ENCODE measurements at regions not wholly inside any gene's neighbourhood (a gene's known extent, or its start where the extent isn't known, plus 50 kb on each side); places are given as distances from the start of the nearest gene placed in this dataset.
A peak's percentile ranks its signal among the peaks of the same experiment; 100 is the strongest.

GRCh38 chr5:54785729-54786591, 199.4 kb downstream of the ESM1 start:
- peak; percentile 39 for DNase-seq (ENCODE audit: low read depth)
- TF ChIP-seq, protein P1, sequence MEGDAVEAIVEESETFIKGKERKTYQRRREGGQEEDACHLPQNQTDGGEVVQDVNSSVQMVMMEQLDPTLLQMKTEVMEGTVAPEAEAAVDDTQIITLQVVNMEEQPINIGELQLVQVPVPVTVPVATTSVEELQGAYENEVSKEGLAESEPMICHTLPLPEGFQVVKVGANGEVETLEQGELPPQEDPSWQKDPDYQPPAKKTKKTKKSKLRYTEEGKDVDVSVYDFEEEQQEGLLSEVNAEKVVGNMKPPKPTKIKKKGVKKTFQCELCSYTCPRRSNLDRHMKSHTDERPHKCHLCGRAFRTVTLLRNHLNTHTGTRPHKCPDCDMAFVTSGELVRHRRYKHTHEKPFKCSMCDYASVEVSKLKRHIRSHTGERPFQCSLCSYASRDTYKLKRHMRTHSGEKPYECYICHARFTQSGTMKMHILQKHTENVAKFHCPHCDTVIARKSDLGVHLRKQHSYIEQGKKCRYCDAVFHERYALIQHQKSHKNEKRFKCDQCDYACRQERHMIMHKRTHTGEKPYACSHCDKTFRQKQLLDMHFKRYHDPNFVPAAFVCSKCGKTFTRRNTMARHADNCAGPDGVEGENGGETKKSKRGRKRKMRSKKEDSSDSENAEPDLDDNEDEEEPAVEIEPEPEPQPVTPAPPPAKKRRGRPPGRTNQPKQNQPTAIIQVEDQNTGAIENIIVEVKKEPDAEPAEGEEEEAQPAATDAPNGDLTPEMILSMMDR (IDR thresholded peaks at IDR 0.05; ENCODE audit: insufficient read depth, low read depth, low read length) = no peak
- H3K4me3 ChIP-seq (ENCODE audit: low read depth, low read length) = no peak overlapping the region

DNA sequence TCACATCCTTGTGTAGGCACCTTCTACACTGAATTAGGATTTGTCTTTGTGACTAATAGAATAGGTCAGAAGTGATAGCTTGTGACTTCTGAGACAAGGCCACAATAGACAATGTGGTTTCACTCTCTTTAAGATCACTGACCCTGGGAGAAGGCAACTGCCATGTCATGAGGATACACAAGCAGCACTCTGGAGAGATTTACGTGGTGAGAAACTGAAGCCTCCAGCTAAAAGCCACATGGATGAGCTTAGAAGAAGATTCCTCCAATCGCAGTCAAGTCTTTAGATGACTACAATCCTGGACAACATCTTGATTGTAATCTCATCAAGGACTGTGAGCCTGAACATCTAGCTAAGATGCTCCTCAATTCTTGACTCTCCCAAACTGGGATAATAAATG, 206.6 kb downstream of the ESM1 start:
- TF ChIP-seq, protein P1 (IDR thresholded peaks at IDR 0.05; ENCODE audit: insufficient read depth, low read depth, low read length) = no peak
- no peak for DNase-seq (ENCODE audit: low read depth)
- no peak overlapping the region for H3K4me3 ChIP-seq (ENCODE audit: low read depth, low read length)

GRCh38 chr5:54775645-54776044, 209.7 kb downstream of the ESM1 start:
- H3K4me3 ChIP-seq (ENCODE audit: low read depth, low read length) = no peak overlapping the region
- TF ChIP-seq, protein P1 (IDR thresholded peaks at IDR 0.05; ENCODE audit: insufficient read depth, low read depth, low read length) = no peak
- no peak for DNase-seq (ENCODE audit: low read depth)

DNA sequence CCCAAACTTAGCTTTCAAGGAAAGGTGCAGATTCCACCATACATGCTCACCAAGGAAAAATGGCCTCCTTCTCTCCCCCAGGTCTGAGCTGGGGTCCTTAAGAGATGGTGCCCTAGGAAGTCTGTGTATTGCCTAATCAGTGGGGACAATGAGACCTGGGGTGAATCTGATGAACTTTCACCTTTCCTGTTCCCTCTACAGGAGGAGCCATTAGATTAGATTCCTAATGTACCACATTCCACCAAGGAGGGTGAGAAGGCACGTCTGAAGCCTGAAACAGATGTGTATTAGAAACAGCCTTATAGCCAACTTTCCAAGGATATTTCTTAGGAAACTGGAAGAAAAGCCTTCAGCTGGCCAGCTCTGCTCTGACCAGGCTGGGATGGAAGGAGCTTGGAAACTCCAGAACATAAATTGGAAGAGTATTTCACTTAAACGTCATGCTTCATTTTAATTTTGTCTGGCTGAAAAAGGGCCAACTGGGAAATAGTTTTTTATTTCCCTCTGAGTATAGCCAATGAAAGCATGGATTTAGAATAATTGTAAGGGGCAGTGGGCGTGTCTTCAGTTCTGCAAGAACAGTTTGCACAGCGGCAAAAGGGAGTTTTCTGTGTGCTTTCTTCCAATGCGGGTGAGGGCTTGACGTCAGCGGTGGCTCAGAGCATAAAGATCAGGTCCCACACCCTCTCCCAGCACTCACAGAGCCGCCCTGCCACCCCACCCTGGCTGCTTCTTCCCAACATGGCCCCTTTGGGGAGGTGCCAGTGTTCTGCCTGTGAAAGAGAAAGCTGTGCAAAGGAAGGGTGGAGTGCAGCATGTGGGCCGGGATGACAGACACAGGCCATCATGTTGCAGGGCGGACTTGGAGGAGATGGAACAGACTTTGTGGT, 210.9 kb downstream of the ESM1 start:
- peak; percentile 70 for DNase-seq (ENCODE audit: low read depth)
- TF ChIP-seq, protein P1 (IDR thresholded peaks at IDR 0.05; ENCODE audit: insufficient read depth, low read depth, low read length) = no peak
- H3K4me3 ChIP-seq (ENCODE audit: low read depth, low read length) = no peak overlapping the region

DNA sequence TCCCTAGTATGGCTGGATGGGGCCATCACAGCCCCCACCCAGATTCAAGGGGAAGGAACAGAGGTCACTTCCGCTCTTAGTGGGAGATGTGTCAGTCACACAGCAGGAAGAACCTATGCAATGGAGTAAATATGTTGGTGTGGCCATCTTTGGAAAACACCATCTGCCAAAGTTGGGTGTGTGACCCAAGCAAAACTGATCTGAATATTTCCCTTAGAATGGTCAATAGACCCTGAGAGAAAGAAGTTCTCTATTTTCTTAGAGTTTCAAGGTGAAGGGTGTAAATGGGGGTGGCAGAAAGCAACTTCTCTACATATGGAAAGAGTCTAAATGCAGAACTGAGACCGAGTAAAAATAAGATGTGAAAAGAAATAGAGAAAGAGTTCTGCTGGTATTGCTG, 212.7 kb downstream of the ESM1 start:
- H3K4me3 ChIP-seq (ENCODE audit: low read depth, low read length) = no peak overlapping the region
- no peak for DNase-seq (ENCODE audit: low read depth)
- TF ChIP-seq, protein P1 (IDR thresholded peaks at IDR 0.05; ENCODE audit: insufficient read depth, low read depth, low read length) = no peak

GRCh38 chr5:54772231-54772630, 213.2 kb downstream of the ESM1 start:
- H3K4me3 ChIP-seq (ENCODE audit: low read depth, low read length) = no peak overlapping the region
- DNase-seq (ENCODE audit: low read depth) = no peak
- TF ChIP-seq, protein P1 (IDR thresholded peaks at IDR 0.05; ENCODE audit: insufficient read depth, low read depth, low read length) = no peak
